ENCODE measurements at regions not wholly inside any gene's neighbourhood (a gene's known extent, or its start where the extent isn't known, plus 50 kb on each side); places are given as distances from the start of the nearest gene placed in this dataset.
"Not testable (repeated sequence)": the region's sequence is repeated elsewhere in the genome, so short reads cannot be mapped to it uniquely, and the experiment has no call there.

GRCh38 chr1:113305029-113305428, 85.3 kb upstream of the MAGI3 start:
- not testable (repeated sequence) for DNase-seq

DNA sequence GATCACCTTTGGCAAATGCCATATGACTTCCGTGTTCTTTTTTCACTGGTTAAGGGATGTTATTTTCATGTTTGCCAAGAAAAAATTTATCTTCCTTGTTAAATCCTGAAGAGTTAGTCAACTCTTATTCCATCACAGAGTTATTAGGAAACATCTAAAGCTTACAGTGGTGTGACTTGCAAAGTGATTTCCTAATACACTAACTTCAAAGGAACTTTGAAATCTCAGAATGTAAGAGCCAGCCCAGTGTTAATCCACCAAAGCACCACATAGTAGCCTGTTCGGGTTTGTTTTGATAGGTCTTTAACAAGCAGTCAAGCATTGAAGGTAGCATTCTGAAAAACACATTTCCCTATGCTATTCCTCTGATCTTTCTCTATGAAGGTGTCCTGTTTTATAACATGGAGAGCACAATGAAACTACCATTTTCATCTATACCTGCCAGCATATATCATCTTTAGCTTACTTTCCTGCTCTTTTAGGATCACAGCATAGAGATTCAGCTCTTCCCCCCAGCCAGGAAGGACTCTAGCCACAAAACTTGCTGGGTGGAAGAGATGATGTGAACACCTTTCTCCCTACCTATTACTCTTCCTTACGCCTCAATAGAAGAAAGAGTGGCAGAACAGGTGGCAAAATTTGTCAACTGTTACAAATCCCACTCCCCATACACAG, 82.4 kb upstream of the MAGI3 start:
- no peak for DNase-seq

- not testable (repeated sequence) for DNase-seq
These were observed 77.7 kb upstream of the MAGI3 start for GRCh38 chr1:113312651-113313050.

- DNase-seq: no peak
These were observed 75.7 kb upstream of the MAGI3 start for GRCh38 chr1:113314600-113314999.

DNA sequence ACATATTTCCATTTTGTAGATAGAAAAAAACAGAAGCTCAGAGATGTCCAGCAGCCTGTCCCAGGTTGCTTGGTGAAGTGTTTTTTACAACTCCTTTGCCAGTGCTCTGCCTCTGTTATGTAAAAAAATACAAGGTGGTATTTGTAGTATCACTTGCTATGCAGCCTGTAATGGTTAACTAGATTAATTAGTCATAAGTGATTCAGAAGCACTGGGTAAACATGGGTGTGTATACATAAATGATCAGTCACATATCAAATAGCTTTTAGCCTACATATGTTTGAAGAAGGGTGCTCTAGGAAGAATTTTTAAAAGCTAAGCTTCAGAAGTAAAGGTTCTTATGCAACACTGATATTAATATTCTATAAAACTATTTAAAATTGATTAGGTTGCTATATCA, 70.0 kb upstream of the MAGI3 start:
- no peak for DNase-seq

GRCh38 chr1:113320972-113321680, 69.2 kb upstream of the MAGI3 start:
- no peak for DNase-seq

- DNase-seq: no peak
These were observed 68.4 kb upstream of the MAGI3 start for GRCh38 chr1:113321771-113322387.

GRCh38 chr1:113322439-113322838, 67.9 kb upstream of the MAGI3 start:
- DNase-seq: no peak

DNA sequence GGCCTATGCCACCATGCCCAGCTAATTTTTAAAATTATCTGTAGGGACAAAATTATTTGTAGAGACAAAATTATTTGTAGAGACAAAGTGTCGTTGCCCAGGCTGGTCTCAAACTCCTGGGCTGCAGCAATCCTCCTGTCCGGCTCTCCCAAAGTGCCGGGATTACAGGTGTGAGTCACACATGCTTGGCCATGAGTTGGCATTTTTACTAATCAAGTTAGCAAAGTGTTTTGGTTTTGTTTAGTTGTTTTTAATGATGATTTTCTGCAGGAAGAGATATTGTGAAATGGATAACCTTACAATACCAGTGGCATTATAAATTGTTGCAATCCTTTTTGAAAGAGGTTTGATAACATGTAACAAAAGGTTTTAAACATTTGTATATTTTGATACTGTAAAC, 65.3 kb upstream of the MAGI3 start:
- no peak for DNase-seq

GRCh38 chr1:113326976-113327375, 63.3 kb upstream of the MAGI3 start:
- DNase-seq: no peak

DNA sequence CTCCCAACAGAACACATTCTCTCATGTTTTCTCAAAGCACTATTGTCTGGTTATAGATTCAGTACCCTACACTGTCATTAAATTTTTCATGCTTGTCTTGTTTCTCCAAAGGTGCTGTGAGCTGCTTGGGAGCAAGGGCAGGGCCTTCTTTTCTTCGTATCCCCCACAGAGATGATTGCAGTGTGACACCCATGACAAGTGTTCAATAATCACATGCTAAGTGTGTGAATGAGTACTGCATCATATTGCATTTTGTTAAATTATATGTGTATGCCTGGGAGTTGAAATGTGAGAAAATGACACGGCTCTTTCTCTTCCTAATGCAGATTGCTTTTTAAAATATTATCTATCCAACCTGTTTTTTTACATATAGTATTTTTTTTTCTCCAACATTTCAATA, 57.3 kb upstream of the MAGI3 start:
- no peak for DNase-seq

DNA sequence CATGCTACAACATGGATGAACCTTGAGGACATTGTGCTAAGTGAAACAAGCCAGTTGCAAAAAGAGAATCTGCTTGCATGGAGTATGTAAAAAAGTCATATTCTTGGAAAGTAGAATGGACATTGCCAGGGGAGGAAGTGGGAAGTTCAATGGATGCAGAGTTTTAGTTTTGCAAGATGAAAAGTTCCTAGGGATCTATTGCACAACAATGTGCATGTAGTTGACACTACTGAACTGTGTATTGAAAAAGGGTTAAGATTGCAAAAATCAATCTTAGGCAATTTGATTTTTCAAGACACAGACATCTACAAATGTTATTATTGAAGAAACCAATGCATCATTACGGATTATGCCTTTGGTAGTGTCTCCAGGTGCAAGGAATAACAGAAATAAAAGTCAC, 50.3 kb upstream of the MAGI3 start:
- DNase-seq: no peak
